ENCODE measurements at regions not wholly inside any gene's neighbourhood (a gene's known extent, or its start where the extent isn't known, plus 50 kb on each side); places are given as distances from the start of the nearest gene placed in this dataset.

DNA sequence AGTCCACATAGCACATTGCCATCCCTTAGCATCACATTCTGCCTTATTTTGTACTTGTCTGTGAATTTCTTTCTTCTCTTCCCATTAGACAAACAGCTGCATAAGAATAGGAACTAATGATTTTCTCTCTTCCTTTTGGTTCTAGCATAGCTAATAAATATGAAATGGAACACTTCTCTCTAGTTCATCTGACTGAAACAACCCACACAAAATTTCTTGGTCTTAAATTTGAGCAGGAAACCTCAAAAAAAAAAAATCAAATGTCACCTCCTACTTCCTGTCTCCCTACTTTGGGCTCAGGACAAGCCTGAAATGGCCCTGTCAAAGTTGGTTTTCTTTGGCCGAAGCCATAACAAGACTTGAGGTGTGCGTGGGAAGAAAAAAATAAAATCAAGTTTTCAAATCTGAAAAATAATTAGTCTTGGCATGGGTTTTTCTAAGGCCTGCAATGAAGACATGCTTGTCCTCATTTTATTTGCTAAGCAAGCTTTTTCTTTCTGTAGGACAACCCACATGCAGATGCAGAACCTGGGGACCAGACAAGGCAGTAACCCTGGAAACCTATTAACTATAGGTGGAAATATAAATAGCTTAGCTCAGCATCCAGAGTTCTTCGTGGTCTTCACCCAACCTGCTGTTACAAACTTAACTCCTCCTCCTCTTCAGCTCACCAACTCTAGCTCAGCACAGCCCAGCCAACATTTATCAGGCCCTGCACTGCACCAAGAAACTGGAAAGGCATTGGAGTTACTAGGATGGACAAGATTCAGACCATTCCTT lies 523.5 kb upstream of the KLF4 start:
- Histone ChIP-seq H3K4me1 (ENCODE audit: control insufficient read depth in 2 of 2, insufficient read depth in 2 of 2, low read length in 2 of 2) (peaks cover 22 to 36% of the 10 kb centered on the region in 2 donors), H3K36me3 (replicated peaks in 1 of 2; ENCODE audit: control extremely low read depth in 1 of 2, control insufficient read depth in 1 of 2, extremely low read depth in 1 of 2, insufficient read depth in 2 of 2, low read length in 1 of 2) (no peaks in the 10 kb centered on the region), H3K79me2 (ENCODE audit: control insufficient read depth, insufficient read depth, low read length) (no peaks in the 10 kb centered on the region), H4K20me1 (ENCODE audit: control insufficient read depth, insufficient read depth, low read length, poor library complexity, severe bottlenecking) (no peaks in the 10 kb centered on the region), H3K9me3 (ENCODE audit: control extremely low read depth in 1 of 3, control insufficient read depth in 2 of 3, insufficient read depth in 1 of 3, low read length in 2 of 3) (no peaks in the 10 kb centered on the region), H3K9ac (ENCODE audit: low read length) (no peak overlapping the region), H3K4me3 (ENCODE audit: control extremely low read depth in 1 of 5, extremely low read depth in 1 of 5, insufficient read depth in 1 of 5, low read depth in 2 of 5, low read length in 4 of 5) (peak overlapping the region in 1 of 5 experiments; percentile 8), H3K27ac (ENCODE audit: low read length in 2 of 2) (peak overlapping the region; percentile 20 to 69), H3K27me3 (replicated peaks in 1 of 4; ENCODE audit: control extremely low read depth in 1 of 4, control insufficient read depth in 3 of 4, insufficient read depth in 4 of 4, low read length in 3 of 4) (no peaks in the 10 kb centered on the region), H3K4me2 (replicated peaks; ENCODE audit: low read depth, low read length, poor library complexity, severe bottlenecking) (peak overlapping the region; percentile 48), H2AFZ (ENCODE audit: insufficient read depth, low read depth, low read length, poor library complexity, severe bottlenecking) (peak overlapping the region; percentile 35)
- intact Hi-C loops (cut with micrococcal nuclease), result no loop called here
- DNase-seq (no peak), ATAC-seq (ENCODE audit: low read depth) (no peak)
- POLR2A ChIA-PET, result no interaction called here
- peak overlapping the region; percentile 36 for H3K4me3 Mint-ChIP-seq
- H3K27ac Mint-ChIP-seq, result peak overlapping the region; percentile 29
- CTCF ChIA-PET, result interaction anchor here (1.9 kb wide), 1 partner anchor 9 kb away, joined by 5 read pairs; no protein-coding TSS in a partner anchor
- no CpG with 5 or more reads among the region's 3 CpGs for WGBS (ENCODE audit: insufficient coverage)
- no peaks in the 10 kb centered on the region for H3K9me3 Mint-ChIP-seq (ENCODE audit: insufficient read depth)
- TF ChIP-seq, protein P1, sequence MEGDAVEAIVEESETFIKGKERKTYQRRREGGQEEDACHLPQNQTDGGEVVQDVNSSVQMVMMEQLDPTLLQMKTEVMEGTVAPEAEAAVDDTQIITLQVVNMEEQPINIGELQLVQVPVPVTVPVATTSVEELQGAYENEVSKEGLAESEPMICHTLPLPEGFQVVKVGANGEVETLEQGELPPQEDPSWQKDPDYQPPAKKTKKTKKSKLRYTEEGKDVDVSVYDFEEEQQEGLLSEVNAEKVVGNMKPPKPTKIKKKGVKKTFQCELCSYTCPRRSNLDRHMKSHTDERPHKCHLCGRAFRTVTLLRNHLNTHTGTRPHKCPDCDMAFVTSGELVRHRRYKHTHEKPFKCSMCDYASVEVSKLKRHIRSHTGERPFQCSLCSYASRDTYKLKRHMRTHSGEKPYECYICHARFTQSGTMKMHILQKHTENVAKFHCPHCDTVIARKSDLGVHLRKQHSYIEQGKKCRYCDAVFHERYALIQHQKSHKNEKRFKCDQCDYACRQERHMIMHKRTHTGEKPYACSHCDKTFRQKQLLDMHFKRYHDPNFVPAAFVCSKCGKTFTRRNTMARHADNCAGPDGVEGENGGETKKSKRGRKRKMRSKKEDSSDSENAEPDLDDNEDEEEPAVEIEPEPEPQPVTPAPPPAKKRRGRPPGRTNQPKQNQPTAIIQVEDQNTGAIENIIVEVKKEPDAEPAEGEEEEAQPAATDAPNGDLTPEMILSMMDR (IDR thresholded peaks at IDR 0.05), result no peak
- TF ChIP-seq EZH2 (IDR thresholded peaks at IDR 0.05; ENCODE audit: borderline replicate concordance, insufficient read depth, low read depth, low read length, poor library complexity, severe bottlenecking), result no peak
- peaks cover 35% of the 10 kb centered on the region for H3K4me1 Mint-ChIP-seq
- no peaks in the 10 kb centered on the region for H3K27me3 Mint-ChIP-seq

DNA sequence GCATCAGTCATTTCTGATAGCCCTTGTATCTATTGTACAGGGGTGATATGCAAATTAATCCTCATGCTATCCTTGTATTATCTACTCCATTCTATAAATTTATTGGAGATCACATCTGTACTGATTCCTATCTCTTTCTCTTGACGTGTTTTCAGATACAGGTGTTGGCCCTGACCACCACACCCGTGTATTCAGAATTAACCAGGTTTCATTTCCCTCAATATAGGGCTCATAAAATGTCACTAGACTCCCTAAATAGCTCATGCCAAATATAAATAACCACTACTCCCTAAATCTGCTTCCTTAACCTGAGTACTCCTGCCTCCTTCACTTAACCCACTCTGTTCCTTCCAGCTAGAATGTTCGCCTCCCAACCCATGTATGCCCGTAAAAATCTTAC lies 522.8 kb upstream of the KLF4 start:
- no peaks in the 10 kb centered on the region for H3K27me3 Mint-ChIP-seq
- Histone ChIP-seq H3K9me3 (ENCODE audit: control extremely low read depth in 1 of 3, control insufficient read depth in 2 of 3, insufficient read depth in 1 of 3, low read length in 2 of 3) (no peaks in the 10 kb centered on the region), H3K79me2 (ENCODE audit: control insufficient read depth, insufficient read depth, low read length) (no peaks in the 10 kb centered on the region)

More for the DNA sequence above, 522.8 kb upstream of the KLF4 start:
- Histone ChIP-seq H3K27ac (ENCODE audit: low read length in 2 of 2) (peak overlapping the region; percentile 20 to 69), H3K27me3 (replicated peaks in 1 of 4; ENCODE audit: control extremely low read depth in 1 of 4, control insufficient read depth in 3 of 4, insufficient read depth in 4 of 4, low read length in 3 of 4) (no peaks in the 10 kb centered on the region), H3K4me3 (ENCODE audit: control extremely low read depth in 1 of 5, extremely low read depth in 1 of 5, insufficient read depth in 1 of 5, low read depth in 2 of 5, low read length in 4 of 5) (peak overlapping the region in 1 of 5 experiments; percentile 8), H3K4me2 (replicated peaks; ENCODE audit: low read depth, low read length, poor library complexity, severe bottlenecking) (peak overlapping the region; percentile 48), H3K4me1 (ENCODE audit: control insufficient read depth in 2 of 2, insufficient read depth in 2 of 2, low read length in 2 of 2) (peaks cover 22 to 36% of the 10 kb centered on the region in 2 donors), H2AFZ (ENCODE audit: insufficient read depth, low read depth, low read length, poor library complexity, severe bottlenecking) (no peak overlapping the region), H4K20me1 (ENCODE audit: control insufficient read depth, insufficient read depth, low read length, poor library complexity, severe bottlenecking) (no peaks in the 10 kb centered on the region), H3K9ac (ENCODE audit: low read length) (no peak overlapping the region), H3K36me3 (replicated peaks in 1 of 2; ENCODE audit: control extremely low read depth in 1 of 2, control insufficient read depth in 1 of 2, extremely low read depth in 1 of 2, insufficient read depth in 2 of 2, low read length in 1 of 2) (no peaks in the 10 kb centered on the region)
- ChIA-PET CTCF (no interaction called here), POLR2A (no interaction called here)
- peak overlapping the region; percentile 36 for H3K4me3 Mint-ChIP-seq
- intact Hi-C loops (cut with micrococcal nuclease), result no loop called here
- ATAC-seq (ENCODE audit: low read depth), result no peak
- no peaks in the 10 kb centered on the region for H3K9me3 Mint-ChIP-seq (ENCODE audit: insufficient read depth)
- DNase-seq, result no peak
- peaks cover 35% of the 10 kb centered on the region for H3K4me1 Mint-ChIP-seq
- 35% methylated on average over 3 of the region's 4 CpGs for WGBS (ENCODE audit: insufficient coverage)
- H3K27ac Mint-ChIP-seq, result peak overlapping the region; percentile 29
- TF ChIP-seq, protein P1 (IDR thresholded peaks at IDR 0.05), result no peak
- no peak for TF ChIP-seq EZH2 (IDR thresholded peaks at IDR 0.05; ENCODE audit: borderline replicate concordance, insufficient read depth, low read depth, low read length, poor library complexity, severe bottlenecking)

Data from B cell (primary cell).